ENCODE measurements at regions not wholly inside any gene's neighbourhood (a gene's known extent, or its start where the extent isn't known, plus 50 kb on each side); places are given as distances from the start of the nearest gene placed in this dataset.

DNA sequence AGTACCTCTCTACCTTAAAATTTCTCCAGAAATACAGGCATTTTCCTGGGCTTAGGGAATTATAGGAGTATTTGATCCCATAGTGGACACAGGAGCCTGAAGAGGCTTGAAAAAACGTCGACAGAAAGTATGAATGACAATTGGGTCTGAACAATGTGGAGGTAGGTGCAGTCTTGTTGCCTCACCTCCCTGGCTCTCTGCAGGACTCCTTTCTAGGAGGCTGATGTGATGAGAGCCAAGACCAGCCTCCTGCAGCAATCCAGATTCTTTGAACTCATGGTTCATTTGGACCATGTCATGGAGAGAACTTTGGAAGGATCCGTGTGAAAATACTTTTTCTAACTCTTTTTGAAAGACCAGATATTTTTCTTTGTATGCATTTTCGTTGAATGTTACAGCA is 50.5 kb upstream of the MTF2 start:
- TF ChIP-seq, protein P1, sequence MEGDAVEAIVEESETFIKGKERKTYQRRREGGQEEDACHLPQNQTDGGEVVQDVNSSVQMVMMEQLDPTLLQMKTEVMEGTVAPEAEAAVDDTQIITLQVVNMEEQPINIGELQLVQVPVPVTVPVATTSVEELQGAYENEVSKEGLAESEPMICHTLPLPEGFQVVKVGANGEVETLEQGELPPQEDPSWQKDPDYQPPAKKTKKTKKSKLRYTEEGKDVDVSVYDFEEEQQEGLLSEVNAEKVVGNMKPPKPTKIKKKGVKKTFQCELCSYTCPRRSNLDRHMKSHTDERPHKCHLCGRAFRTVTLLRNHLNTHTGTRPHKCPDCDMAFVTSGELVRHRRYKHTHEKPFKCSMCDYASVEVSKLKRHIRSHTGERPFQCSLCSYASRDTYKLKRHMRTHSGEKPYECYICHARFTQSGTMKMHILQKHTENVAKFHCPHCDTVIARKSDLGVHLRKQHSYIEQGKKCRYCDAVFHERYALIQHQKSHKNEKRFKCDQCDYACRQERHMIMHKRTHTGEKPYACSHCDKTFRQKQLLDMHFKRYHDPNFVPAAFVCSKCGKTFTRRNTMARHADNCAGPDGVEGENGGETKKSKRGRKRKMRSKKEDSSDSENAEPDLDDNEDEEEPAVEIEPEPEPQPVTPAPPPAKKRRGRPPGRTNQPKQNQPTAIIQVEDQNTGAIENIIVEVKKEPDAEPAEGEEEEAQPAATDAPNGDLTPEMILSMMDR (IDR thresholded peaks at IDR 0.05) = no peak
- TF ChIP-seq POLR2A (IDR thresholded peaks at IDR 0.05) = no peak

Measured in Peyer's patch (tissue), 4 donors.